Bronchial epithelial cell (primary cell): ENCODE measurements at regions not wholly inside any gene's neighbourhood (a gene's known extent, or its start where the extent isn't known, plus 50 kb on each side); places are given as distances from the start of the nearest gene placed in this dataset.

Experiments used
- DNase-seq: peaks from one replicate; pipeline ENCODE4 v3.0.0-alpha.2; 2010; ENCODE audit warnings: low read depth
- FAIRE-seq: peaks from 2 replicates; lab custom pipeline; 2011; peaks lifted over from hg19 to GRCh38; lab: Jason Lieb, UNC
- H3K27me3 ChIP-seq: 2 replicates; pipeline ENCODE4 v1.5.1; 2011; ENCODE audit warnings: low read length; ENCODE audit not compliant: control insufficient read depth, insufficient read depth
- H3K36me3 ChIP-seq: 2 replicates; pipeline ENCODE4 v1.5.1; 2011; ENCODE audit warnings: low read length; ENCODE audit not compliant: control insufficient read depth, insufficient read depth
- H3K4me3 ChIP-seq: 2 replicates; pipeline ENCODE4 v1.5.1; 2011; ENCODE audit warnings: mild to moderate bottlenecking, low read depth, low read length, control low read depth
- CTCF ChIP-seq: IDR thresholded peaks from 2 replicates; pipeline ENCODE4 v1.5.1; 2011; ENCODE audit warnings: mild to moderate bottlenecking, moderate library complexity, low read length, control low read depth, inconsistent platforms; ENCODE audit not compliant: insufficient read depth, severe bottlenecking

- Histone ChIP-seq H3K27me3 (no peaks in the 10 kb centered on the region), H3K36me3 (no peaks in the 10 kb centered on the region), H3K4me3 (no peak overlapping the region)
- FAIRE-seq = no peak
- no peak for TF ChIP-seq CTCF
- no peak for DNase-seq
Measured at GRCh38 chr2:234723400-234723799, 226.5 kb upstream of the ARL4C start.

- no peak overlapping the region for H3K4me3 ChIP-seq
- no peaks in the 10 kb centered on the region for H3K36me3 ChIP-seq
- DNase-seq (no peak), FAIRE-seq (no peak)
- no peak for TF ChIP-seq CTCF
- no peaks in the 10 kb centered on the region for H3K27me3 ChIP-seq
Measured at GRCh38 chr2:234722176-234722575, 225.3 kb upstream of the ARL4C start.

GRCh38 chr2:234719116-234719716 is 222.3 kb upstream of the ARL4C start:
- DNase-seq = no peak
- Histone ChIP-seq H3K36me3 (no peaks in the 10 kb centered on the region), H3K4me3 (no peak overlapping the region), H3K27me3 (no peaks in the 10 kb centered on the region)
- TF ChIP-seq CTCF = no peak
- peak; percentile 60 for FAIRE-seq

- no peak for TF ChIP-seq CTCF
- no peaks in the 10 kb centered on the region for H3K27me3 ChIP-seq
- no peak overlapping the region for H3K4me3 ChIP-seq
- DNase-seq = no peak
- no peaks in the 10 kb centered on the region for H3K36me3 ChIP-seq
- no peak for FAIRE-seq
Measured at GRCh38 chr2:234716271-234716670, 219.4 kb upstream of the ARL4C start.

GRCh38 chr2:234715671-234716250 is 218.9 kb upstream of the ARL4C start:
- FAIRE-seq = peak; percentile 66
- DNase-seq = no peak
- no peaks in the 10 kb centered on the region for H3K27me3 ChIP-seq
- no peak for TF ChIP-seq CTCF
- H3K36me3 ChIP-seq = no peaks in the 10 kb centered on the region
- no peak overlapping the region for H3K4me3 ChIP-seq

- TF ChIP-seq CTCF = no peak
- FAIRE-seq = peak; percentile 23
- no peak overlapping the region for H3K4me3 ChIP-seq
- H3K27me3 ChIP-seq = no peaks in the 10 kb centered on the region
- DNase-seq = no peak
- no peaks in the 10 kb centered on the region for H3K36me3 ChIP-seq
Measured at GRCh38 chr2:234714711-234715110, 217.8 kb upstream of the ARL4C start.
